ENCODE measurements at regions not wholly inside any gene's neighbourhood (a gene's known extent, or its start where the extent isn't known, plus 50 kb on each side); places are given as distances from the start of the nearest gene placed in this dataset.

GRCh38 chr12:69117566-69118266 lies 121.7 kb upstream of the CPSF6 start:
- TF ChIP-seq, protein P1, sequence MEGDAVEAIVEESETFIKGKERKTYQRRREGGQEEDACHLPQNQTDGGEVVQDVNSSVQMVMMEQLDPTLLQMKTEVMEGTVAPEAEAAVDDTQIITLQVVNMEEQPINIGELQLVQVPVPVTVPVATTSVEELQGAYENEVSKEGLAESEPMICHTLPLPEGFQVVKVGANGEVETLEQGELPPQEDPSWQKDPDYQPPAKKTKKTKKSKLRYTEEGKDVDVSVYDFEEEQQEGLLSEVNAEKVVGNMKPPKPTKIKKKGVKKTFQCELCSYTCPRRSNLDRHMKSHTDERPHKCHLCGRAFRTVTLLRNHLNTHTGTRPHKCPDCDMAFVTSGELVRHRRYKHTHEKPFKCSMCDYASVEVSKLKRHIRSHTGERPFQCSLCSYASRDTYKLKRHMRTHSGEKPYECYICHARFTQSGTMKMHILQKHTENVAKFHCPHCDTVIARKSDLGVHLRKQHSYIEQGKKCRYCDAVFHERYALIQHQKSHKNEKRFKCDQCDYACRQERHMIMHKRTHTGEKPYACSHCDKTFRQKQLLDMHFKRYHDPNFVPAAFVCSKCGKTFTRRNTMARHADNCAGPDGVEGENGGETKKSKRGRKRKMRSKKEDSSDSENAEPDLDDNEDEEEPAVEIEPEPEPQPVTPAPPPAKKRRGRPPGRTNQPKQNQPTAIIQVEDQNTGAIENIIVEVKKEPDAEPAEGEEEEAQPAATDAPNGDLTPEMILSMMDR (IDR thresholded peaks at IDR 0.05) = no peak
- no peak for TF ChIP-seq POLR2A (IDR thresholded peaks at IDR 0.05)
